ENCODE measurements at regions not wholly inside any gene's neighbourhood (a gene's known extent, or its start where the extent isn't known, plus 50 kb on each side); places are given as distances from the start of the nearest gene placed in this dataset.
"Not testable (repeated sequence)": the region's sequence is repeated elsewhere in the genome, so short reads cannot be mapped to it uniquely, and the experiment has no call there.

DNA sequence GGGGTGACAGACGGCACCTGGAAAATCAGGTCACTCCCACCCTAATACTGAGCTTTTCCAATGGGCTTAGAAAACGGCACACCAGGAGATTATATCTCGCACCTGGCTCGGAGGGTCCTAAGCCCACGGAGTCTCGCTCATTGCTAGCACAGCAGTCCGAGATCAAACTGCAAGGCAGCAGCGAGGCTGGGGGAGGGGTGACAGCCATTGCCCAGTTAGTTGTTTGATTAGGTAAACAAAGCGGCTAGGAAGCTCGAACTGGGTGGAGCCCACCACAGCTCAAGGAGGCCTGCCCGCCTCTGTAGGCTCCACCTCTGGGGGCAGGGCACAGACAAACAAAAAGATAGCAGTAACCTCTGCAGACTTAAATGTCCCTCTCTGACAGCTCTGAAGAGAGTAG, 260.9 kb downstream of the BLID start:
- DNase-seq = not testable (repeated sequence)

DNA sequence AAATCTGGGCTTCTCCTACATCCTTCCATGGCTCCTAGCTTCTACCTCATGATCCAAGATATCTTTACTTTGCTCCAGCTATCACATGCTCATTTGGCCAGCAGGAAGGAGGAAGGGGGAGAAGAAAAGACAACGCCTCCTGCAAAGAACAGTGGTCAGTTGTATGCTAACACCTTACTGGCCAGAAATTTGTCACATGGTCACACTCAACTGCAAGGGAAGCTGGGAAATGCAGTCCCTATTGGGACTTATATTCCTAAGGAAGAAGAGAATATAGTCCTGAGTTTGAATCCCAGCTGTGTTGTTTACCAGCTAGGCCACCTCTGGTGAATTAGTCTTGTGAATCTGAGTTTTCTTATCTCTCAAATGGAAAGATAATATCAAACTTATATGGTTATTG, 272.0 kb downstream of the BLID start:
- DNase-seq = no peak

DNA sequence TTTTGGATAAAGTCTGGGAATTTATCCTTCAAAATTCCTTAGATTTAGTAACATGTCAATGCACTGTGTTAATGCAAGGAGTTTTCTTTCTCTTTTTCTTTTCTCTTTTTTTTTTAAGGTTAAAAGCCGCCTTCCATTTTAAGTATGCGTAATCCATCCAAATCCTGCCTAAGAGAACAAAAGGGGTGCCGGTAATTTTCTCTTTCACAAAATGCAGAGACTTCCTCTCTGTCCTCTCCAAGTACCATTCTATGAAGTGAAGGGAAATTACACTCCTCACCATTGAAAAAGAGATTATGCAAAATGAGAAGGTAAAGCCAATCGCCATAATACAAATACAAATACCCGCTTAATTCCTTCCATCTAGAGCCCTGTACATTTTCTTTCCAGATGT, 273.8 kb downstream of the BLID start:
- DNase-seq = no peak

DNA sequence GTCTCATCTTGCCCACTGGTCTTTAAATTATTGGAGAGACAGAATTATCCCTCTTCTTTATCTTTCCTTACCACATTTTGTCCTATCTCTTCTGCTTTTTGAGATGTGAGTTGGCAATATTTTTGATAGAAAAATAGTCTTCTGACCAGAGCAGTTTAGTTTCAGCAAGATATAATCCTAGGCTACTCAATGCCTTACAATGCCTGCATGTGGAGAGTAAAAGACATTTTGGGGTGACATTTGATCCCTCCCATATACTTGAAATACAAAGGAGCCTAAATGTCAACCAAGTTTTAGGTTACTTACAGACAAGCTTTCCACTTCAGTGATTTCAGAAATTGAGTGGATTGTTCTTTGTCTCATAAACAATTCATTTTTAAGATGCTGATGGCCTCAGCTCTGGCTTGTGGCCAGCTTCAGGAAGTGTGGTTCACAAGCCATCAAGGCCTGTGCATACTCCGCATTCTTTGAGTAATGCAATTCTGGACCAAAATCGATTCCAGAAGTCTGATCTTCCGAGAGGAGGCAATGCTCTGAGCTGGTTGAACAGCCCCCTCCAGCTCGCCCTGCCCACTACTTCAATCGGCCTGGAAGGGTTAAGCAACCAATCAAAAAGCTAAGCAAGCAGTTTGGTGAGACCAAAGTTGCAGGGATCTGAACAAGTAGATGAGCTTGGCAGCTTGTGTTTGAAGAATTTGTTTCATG, 274.4 kb downstream of the BLID start:
- no peak for DNase-seq

DNA sequence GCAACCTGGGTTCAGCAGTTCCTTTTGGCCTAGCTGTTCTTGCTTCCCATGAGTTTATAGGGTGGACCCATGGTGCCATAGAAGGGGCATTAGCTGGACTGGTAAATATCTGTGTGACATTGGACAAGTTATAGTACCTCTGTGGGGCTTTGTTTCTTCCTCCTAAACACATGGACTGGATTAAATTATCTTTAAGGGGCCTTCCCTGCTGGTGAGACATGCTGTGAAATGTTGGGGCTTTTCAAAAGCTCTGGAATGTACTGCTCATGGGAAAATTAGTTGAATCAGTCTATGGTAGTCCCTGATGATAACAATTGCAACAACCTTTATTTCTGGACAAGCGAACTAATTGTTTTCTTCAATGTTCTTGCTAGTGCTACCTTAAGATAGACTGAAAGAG, 276.2 kb downstream of the BLID start:
- DNase-seq = no peak

DNA sequence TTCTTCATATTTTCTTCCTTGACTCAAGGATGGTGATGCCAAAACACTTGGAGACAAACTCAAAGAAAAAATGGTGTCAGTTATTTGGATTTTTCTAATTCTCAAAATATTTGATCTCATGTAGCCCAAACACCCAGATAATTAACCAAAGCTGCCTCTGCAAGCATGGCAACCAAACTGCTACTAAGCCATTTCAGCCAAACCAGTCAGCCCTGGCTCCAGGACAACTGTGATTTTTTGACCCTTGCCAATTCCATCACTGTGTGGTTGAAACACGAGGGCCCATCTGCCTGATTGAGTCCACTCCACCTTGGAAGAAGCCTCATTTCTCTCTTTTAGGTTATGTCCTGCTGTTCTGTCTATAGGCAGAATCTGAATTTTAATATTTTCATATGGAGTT, 277.4 kb downstream of the BLID start:
- DNase-seq = no peak

DNA sequence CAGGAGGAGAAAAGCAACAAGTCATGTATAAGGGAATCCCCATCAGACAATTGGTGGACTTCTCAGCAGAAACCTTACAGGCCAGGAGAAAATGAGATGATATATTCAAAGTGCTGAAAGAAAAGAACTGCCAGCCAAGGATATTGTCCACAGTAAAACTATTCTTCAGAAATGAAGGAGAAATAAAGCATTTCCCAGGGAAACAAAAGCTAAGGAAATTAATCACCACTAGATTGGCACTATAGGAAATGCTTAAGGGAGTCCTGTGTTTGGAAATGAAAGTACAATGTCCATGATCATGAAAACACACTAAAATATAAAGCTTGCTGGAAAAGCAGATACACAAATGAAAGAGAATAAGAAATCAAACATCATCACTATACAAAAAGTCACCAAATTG, 282.0 kb downstream of the BLID start:
- no peak for DNase-seq

DNA sequence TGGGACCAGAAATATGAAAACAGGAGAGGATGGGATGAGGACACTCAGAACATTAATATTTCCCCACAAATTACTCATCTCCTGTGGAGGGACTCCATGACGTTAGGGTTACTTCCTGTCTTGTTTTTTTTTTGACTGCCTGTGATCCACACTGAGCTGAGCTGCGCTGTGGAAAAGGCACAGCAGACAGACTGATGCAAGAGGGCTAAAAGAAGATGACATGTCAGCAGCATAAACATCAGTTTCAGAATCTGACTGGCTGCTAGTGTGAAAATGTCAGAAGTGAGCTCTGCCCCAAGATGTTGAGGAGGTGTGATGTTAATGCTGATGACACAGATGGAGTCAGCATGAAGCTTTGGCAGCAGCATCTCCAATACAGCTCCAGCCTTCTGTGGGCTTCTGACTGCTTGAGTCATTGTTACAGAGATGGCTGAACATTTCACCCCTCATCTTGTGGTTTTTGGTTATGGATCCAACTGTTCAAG, 286.8 kb downstream of the BLID start:
- no peak for DNase-seq

DNA sequence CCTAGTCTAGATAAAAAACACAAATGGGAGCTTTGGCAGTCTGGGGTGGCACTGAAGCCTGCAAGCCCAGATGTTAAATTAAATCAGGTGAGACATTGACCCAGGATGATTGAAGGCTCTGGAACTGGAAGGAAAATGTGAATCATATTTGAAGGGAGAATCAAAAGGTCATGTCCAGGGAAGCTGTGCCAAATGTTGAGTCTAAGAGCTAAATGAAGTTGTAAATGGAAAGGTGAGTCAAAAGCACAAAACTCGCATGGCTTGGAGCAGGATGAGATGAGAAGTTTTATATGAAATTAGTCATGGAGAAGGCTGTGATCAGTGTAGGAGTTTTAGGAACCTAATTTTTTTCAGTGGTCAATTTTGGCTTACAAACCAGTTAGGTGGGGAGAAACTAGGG, 301.1 kb downstream of the BLID start:
- DNase-seq = no peak

DNA sequence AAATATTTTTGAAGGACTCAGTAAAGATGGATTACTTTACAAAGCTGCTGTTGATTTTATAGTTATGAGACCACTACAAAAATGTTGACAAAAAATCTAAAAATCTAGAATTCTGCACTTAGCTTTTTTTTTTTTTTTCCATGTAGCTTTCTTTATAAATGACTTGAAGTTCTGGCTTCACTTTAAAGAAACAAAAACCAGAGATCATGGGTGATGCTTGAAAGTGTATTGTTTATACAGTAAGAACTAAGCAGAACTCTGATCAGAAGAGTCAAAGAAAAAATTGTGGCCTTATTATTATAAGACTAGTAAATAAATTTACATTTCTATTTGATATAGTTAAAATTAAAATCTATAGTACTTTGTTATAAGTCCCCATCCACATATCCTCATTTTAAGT, 301.7 kb downstream of the BLID start:
- no peak for DNase-seq

DNA sequence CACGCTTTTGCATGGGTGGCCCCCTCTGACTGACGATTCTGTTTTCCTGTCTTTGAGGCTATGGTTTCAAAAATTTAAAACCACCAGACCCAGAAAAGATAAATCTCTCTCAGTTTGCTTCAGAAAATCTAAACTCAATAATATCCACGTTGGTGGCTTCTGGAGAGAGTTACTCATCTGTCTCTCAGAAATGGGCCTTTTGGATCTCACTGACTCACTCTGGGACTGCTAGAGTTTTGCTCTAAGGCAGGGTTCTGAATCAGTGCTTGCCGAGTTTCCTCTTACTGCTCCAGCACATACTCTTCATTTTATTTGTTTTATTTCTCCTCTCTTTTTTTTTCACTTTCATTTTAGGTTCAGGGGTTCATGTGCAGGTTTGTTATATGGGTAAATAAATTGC, 305.7 kb downstream of the BLID start:
- no peak for DNase-seq

DNA sequence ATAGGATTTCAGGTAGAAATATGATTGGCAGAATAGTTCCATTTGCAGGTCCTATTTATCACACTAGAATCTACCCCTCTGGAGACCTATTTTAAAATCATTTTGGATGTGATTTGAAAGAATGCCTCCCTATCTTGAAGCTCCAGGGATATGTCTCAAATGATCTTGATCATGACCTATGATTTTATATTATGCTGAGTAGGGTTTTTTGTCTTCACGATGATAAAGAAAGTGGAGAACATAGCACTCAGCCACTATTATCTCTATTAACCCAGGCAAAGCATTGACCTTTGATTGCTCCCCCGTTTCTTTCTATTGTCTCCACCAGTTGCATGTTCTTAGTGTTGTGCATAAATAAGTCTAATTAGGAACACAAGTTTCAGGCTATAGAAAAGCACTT, 307.9 kb downstream of the BLID start:
- DNase-seq = no peak

DNA sequence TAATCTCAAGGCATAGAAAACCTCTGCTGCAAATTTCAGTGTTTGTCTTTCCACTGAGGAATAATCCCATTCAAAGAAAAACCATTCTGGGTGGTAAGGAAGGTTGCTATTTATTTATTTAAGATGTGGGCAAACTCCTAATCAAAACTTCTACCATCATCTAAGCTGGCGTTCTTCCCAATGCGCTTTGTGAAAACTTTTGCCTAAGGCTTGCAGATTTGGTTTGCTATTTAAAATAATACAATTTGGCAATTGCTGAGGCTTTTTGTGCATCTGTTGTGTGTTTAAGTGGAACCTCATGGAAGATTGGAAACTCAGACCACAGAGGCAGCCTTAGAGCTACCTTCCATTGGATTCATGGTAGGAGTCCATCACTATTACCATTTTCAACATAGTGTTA, 309.0 kb downstream of the BLID start:
- no peak for DNase-seq

DNA sequence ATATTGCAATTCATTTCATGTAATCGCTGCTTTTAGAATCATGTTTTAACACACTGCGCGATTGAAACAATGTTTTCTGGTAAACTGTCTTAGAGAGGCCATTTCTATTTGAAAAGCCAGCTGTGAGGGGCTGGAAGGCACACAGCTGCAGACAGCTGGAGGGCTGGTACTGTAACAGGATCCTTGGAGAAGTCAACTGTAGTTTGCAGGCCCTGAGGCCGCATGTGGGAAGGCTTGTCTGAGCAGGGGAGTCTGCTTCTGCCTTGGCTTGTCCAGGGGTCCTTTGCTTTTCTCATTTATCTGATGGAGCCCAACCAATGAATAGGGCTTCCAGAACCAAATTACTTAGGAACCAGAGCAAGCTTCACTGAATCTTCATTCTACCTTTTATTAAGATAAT, 313.5 kb downstream of the BLID start:
- no peak for DNase-seq

DNA sequence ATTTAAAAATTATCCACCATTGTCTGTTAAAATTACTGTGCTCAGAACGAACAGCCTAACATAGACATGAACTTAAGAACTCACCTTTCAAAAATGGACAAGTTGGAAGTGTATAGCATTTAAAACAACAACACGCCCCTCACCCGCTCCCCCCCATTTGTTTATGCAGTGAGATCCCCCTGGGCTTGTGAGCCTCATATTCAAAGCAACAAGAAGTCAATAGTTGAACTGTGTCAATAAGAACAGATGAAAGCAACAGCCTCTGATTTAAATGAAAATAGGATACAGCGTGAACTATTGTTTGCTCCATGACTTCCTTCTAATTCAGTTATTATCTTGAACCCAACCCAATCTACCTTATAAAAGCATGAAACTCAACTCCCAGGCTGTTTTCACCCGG, 314.2 kb downstream of the BLID start:
- DNase-seq = no peak

DNA sequence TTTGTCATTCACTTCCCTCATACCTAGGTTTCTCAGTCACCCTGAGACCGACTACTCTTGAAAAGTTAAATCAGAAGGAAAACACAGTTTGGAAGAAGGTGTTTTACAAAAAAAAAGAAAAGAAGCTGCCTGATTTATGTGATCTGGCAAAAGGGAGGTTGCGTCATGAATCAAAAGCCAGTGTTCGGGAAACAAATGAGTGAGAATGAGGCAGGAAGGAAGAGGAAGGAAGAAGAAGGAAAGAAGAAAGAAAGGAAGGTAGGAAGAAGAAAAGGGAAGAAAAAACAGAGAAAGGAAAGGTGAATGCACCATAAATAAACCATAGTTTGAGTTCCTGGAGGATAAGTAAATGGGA, 314.6 kb downstream of the BLID start:
- DNase-seq = no peak

DNA sequence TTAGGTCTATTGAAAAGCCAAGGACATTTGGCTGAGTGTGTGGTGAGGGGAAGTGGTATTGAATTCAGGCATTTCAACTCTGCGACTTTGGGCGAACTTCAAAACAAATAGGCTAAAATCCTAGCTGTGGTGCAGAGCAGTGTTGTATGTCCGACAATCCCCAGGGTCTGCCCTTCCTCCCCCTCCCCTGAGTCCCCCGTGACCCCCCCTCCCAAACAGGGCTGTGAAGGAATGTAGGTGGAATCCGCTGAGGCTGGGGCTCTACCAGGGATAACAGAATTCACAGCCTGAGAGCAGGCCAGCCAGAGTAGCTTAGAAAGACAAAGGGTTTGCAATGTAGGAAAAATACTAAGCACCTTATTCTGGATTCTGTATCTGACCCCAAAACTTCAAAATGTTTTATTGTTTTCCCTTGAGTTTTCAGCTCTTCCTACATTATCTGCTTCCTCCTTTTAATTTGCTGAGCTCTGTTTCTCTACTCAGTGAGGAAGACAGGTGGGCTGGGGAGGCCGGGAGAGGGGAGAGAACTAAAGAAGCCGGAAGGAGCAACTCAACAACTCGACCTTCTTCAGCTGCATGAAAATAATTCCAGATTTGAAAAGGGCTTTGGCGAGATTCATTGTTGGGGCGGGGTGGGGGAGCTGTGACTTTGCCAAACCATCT, 315.2 kb downstream of the BLID start:
- peak in 4 of 14 donors; percentile 7 to 36 (median 14) for DNase-seq

DNA sequence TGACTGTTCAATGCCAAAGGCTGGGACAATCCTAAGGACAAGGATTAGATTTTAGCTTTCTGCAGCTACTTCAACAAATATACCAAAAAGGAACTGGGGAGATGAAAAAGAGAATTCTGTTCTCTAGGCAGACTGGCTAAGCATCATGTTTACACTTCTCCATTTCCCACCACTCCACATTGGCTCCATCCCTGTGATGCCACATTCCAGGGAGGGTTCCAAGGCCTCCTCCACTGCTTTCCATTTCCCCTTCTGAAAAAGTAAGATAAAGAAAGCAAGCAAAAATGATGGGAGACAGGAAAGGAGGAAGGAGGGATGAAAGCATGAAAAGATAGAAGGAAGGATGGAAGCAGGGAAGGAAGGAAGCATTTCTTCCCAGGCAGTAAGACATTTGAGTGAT, 315.8 kb downstream of the BLID start:
- no peak for DNase-seq

DNA sequence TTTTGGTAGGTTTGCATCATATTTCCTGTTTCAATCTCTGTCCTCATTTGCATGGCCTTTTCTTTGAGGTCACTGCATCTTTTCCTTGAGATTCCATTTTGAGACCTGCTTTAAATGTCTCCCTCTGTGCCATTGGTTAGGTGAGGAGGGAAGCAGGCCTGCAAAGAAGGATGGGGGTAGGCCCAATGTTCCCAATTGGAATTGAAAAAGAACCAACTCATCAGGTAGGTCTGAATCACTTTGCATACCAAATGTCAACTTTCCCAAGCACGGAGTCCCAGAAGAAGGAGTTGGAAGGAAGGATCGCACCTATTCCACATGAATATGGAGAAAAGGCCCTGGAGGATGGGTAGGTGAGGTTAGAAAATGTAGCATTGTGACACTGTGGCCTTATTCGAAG, 318.5 kb downstream of the BLID start:
- no peak for DNase-seq

DNA sequence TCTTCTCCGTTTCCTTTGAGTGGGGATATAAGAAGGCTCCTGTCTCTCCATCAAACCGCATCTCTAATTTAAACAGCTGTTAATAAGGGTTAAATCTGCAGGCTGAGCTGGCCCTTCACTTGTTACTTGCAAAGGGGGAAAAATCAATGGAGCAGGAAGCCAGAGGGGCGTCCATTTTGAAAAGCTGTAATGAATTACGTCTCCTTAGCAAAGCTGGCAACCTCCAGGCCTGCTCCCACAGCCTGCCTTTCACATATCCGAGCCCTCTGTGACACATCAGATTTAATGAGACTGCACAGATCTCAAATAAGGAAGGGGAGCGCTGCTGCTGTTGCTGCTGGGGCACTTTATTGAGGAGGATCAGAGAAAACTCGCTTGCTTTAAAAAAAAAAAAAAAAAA, 320.8 kb downstream of the BLID start:
- peak in 4 of 14 donors; percentile 12 to 51 (median 28) for DNase-seq

DNA sequence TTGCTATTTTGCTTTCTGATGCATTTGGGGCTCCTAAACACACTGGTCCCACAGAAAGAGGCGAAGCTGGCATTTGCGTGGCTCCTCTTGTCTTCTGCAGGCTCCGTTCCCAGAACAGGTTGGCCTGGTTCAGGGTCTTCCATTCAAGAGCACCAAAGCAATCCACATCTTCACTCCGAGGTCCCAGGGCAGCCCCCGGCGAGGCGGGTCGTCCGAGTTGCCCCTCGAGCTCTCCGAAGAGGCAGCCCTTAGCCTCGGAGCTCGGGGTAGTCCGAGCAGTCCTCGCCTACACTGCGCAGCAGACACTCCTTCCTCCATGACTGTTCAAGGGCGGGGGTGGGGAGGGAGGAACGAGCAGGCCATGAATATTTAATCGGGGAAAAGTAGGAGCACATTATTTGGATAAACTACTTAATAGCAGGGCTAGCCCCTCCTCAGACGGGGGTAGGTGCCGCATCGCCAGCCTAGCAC, 321.3 kb downstream of the BLID start:
- peak in 7 of 14 donors; percentile 12 to 56 (median 41) for DNase-seq

DNA sequence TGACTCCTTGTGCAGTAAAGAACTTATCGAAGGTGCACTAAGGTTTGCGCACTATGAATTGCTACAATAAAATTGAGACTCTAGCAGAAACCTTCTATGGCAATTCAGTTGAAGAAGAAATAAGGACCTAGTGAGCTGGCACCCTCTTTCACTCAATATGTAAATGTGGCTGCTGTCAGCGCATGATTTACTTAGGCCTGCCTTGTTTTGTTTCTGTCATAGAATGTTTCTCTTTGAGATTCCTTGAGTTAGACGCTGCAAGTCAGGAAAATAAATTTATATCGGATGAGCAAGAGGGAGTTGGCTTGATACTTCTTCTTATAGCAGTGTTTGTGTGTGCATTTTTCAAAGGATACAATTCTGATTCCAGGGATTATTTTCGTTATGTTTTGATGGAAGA, 322.1 kb downstream of the BLID start:
- DNase-seq = no peak

DNA sequence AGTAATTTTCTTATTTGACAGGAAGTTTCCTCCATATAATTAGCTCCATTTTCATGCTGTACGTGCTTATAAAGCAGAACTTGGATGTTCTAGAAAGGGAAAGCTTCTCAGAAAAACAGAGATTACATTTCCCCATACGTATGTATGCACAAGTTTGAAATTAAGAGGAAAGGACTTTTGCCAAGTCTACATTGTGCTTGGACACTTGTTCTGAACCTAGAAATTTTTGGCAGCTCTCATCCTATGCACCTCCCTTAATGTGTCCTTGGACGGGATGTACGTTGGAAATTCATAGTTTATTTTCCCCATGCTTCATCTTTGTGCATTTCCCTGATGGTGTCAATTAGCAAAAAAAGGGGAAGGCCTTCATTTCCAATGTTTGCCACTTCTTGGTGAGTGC, 322.7 kb downstream of the BLID start:
- DNase-seq = no peak

DNA sequence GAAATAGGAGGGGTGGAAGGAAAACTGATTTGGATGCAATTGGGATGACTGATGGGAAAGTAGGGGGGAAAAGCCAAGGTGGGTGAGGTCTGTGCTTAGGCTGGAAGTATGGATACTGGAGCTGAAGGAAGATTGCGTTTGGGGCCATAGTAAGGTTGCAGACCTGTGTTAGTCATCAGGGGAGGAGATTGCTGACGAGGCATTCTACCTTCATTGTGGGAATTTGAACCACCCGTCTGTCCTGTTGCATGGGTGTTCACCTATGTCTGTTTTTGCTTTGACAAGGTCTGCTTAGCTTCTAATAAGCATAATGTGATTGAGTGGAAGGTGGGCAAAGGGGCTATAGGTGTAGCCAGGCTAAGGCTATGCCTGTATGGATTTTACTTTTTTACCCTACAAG, 323.8 kb downstream of the BLID start:
- no peak for DNase-seq

DNA sequence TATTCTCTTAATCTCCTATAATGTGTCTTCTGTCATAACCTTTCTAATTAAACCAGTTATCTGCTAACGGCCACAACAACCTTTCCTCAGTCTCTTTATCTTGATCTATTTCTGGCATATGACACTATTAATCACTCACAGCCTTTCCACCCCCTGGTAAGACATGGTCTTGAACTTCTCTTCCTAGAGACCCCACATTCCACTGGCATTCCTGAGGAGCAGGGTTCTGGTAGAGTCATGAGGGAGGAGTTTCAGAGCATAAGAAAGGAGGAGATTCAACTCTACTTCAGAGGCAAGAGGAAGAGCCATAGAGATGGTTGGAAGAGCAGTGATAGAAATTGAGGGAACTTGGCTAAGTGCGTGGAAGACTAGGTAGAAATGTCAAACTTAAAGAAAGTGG, 325.6 kb downstream of the BLID start:
- no peak for DNase-seq
